Hepatocyte (in vitro differentiated cells): ENCODE measurements at regions not wholly inside any gene's neighbourhood (a gene's known extent, or its start where the extent isn't known, plus 50 kb on each side); places are given as distances from the start of the nearest gene placed in this dataset.

Experiments used
- DNase-seq: peaks from one replicate; pipeline ENCODE4 v3.0.0-alpha.2; 2016; ENCODE audit warnings: low spot score
- H2AFZ ChIP-seq: fragments of 200-600 bp; sonication (generic); 2 replicates; pipeline ENCODE4 v1.6.0; 2016; ENCODE audit warnings: antibody characterized with exemption, mild to moderate bottlenecking
- H3K27ac ChIP-seq: fragments of 200-600 bp; sonication (generic); 2 replicates; pipeline ENCODE4 v1.5.1; 2016; ENCODE audit warnings: mild to moderate bottlenecking
- H3K27me3 ChIP-seq: fragments of 200-600 bp; sonication (generic); 2 replicates; pipeline ENCODE4 v1.6.1; 2016
- H3K36me3 ChIP-seq: fragments of 200-600 bp; sonication (generic); replicated peaks from 2 replicates; pipeline ENCODE4 v1.5.1; 2016; ENCODE audit warnings: low read depth; ENCODE audit not compliant: insufficient read depth
- H3K4me1 ChIP-seq: fragments of 200-600 bp; sonication (generic); 2 replicates; pipeline ENCODE4 v1.5.1; 2016; ENCODE audit warnings: mild to moderate bottlenecking, moderate library complexity; ENCODE audit not compliant: insufficient read depth
- H3K4me2 ChIP-seq: fragments of 200-600 bp; sonication (generic); 2 replicates; pipeline ENCODE4 v1.6.0; 2016
- H3K4me3 ChIP-seq: fragments of 200-600 bp; sonication (generic); 2 replicates; pipeline ENCODE4 v1.5.1; 2016; ENCODE audit warnings: mild to moderate bottlenecking
- H3K79me2 ChIP-seq: fragments of 200-600 bp; sonication (generic); 2 replicates; pipeline ENCODE4 v1.6.0; 2017; ENCODE audit warnings: mild to moderate bottlenecking
- H3K9me2 ChIP-seq: fragments of 200-600 bp; sonication (generic); replicated peaks from 2 replicates; pipeline ENCODE4 v1.6.0; 2017; ENCODE audit warnings: mild to moderate bottlenecking; ENCODE audit not compliant: insufficient read depth
- H3K9me3 ChIP-seq: fragments of 200-600 bp; sonication (generic); 2 replicates; pipeline ENCODE4 v1.5.1; 2016; ENCODE audit warnings: low read depth, mild to moderate bottlenecking
- H4K20me1 ChIP-seq: fragments of 200-600 bp; sonication (generic); 2 replicates; pipeline ENCODE4 v1.6.0; 2016; ENCODE audit warnings: mild to moderate bottlenecking; ENCODE audit not compliant: insufficient read depth, poor library complexity, severe bottlenecking
- EZH2 ChIP-seq: fragments of 200-600 bp; sonication (generic); IDR thresholded peaks from 2 replicates; pipeline ENCODE4 v1.6.1; 2016; ENCODE audit warnings: antibody characterized with exemption, mild to moderate bottlenecking, borderline replicate concordance
- EZH2phosphoT487 ChIP-seq: fragments of 200-600 bp; sonication (generic); IDR thresholded peaks from one replicate; pipeline ENCODE4 v1.6.1; 2018; ENCODE audit warnings: antibody characterized with exemption, mild to moderate bottlenecking, low read depth, moderate library complexity; ENCODE audit not compliant: unreplicated experiment, severe bottlenecking
- WGBS: methylation state at CpG from one replicate; pipeline ENCODE4 v1.1.6; 2016; ENCODE audit warnings: low lambda C conversion rate; ENCODE audit errors: missing lambda C conversion rate; 5-methylcytosine and 5-hydroxymethylcytosine counted together
- TF ChIP-seq, protein P1 (sequence below): fragments of 200-600 bp; sonication (generic); IDR thresholded peaks from 2 replicates; pipeline ENCODE4 v1.5.1; 2016; ENCODE audit warnings: antibody characterized with exemption, mild to moderate bottlenecking; ENCODE audit not compliant: poor library complexity

DNA sequence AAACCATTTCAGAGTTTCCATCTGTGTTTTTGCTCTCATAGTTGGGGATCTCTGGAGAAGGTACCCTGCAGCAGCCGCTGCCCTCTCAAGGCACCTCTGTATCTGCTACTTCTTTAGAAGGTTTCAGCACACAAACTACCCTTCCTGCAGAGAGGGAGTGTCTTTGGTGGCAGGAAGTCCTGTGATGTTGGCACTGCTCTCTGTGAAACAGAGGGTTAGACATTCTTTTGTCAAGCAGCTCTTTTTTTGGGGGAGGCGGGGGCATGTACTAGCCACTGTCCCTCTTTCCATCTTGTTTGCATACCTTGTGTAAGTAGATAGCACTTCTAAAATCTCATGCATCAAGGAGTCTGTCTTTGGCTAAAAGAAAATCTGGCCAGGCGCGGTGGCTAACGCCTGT is 352.6 kb downstream of the BMP4 start:
- H3K4me2 ChIP-seq, result no peak overlapping the region
- 96% methylated on average over 4 of the region's 5 CpGs for WGBS
- H3K79me2 ChIP-seq, result no peaks in the 10 kb centered on the region
- H3K4me3 ChIP-seq, result no peak overlapping the region
- no peak overlapping the region for H3K27ac ChIP-seq
- H3K9me3 ChIP-seq, result no peaks in the 10 kb centered on the region
- H2AFZ ChIP-seq, result no peak overlapping the region
- TF ChIP-seq EZH2, result no peak
- no peak for TF ChIP-seq EZH2phosphoT487
- TF ChIP-seq, protein P1, sequence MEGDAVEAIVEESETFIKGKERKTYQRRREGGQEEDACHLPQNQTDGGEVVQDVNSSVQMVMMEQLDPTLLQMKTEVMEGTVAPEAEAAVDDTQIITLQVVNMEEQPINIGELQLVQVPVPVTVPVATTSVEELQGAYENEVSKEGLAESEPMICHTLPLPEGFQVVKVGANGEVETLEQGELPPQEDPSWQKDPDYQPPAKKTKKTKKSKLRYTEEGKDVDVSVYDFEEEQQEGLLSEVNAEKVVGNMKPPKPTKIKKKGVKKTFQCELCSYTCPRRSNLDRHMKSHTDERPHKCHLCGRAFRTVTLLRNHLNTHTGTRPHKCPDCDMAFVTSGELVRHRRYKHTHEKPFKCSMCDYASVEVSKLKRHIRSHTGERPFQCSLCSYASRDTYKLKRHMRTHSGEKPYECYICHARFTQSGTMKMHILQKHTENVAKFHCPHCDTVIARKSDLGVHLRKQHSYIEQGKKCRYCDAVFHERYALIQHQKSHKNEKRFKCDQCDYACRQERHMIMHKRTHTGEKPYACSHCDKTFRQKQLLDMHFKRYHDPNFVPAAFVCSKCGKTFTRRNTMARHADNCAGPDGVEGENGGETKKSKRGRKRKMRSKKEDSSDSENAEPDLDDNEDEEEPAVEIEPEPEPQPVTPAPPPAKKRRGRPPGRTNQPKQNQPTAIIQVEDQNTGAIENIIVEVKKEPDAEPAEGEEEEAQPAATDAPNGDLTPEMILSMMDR, result no peak
- H3K9me2 ChIP-seq, result no peaks in the 10 kb centered on the region
- no peaks in the 10 kb centered on the region for H3K36me3 ChIP-seq
- no peaks in the 10 kb centered on the region for H4K20me1 ChIP-seq
- H3K4me1 ChIP-seq, result no peaks in the 10 kb centered on the region
- no peaks in the 10 kb centered on the region for H3K27me3 ChIP-seq
- DNase-seq, result no peak

GRCh38 chr14:53601409-53601808 is 355.2 kb downstream of the BMP4 start:
- DNase-seq, result no peak
- Histone ChIP-seq H4K20me1 (no peaks in the 10 kb centered on the region), H3K36me3 (no peaks in the 10 kb centered on the region), H3K9me2 (no peaks in the 10 kb centered on the region), H3K27me3 (no peaks in the 10 kb centered on the region), H3K79me2 (no peaks in the 10 kb centered on the region), H3K4me1 (no peaks in the 10 kb centered on the region), H2AFZ (no peak overlapping the region), H3K4me2 (no peak overlapping the region), H3K4me3 (no peak overlapping the region), H3K27ac (no peak overlapping the region), H3K9me3 (no peaks in the 10 kb centered on the region)
- 84% methylated on average over 1 of the region's 1 CpG for WGBS
- TF ChIP-seq, protein P1, result no peak
- no peak for TF ChIP-seq EZH2phosphoT487
- TF ChIP-seq EZH2, result no peak

GRCh38 chr14:53599221-53599945 is 357.2 kb downstream of the BMP4 start:
- no peaks in the 10 kb centered on the region for H4K20me1 ChIP-seq
- no peaks in the 10 kb centered on the region for H3K79me2 ChIP-seq
- no peak for DNase-seq
- no peak overlapping the region for H3K27ac ChIP-seq
- H2AFZ ChIP-seq, result no peak overlapping the region
- no peaks in the 10 kb centered on the region for H3K36me3 ChIP-seq
- 72% methylated on average over 6 of the region's 6 CpGs for WGBS
- H3K4me3 ChIP-seq, result no peak overlapping the region
- no peaks in the 10 kb centered on the region for H3K4me1 ChIP-seq
- H3K27me3 ChIP-seq, result no peaks in the 10 kb centered on the region
- H3K4me2 ChIP-seq, result no peak overlapping the region
- no peaks in the 10 kb centered on the region for H3K9me3 ChIP-seq
- no peak for TF ChIP-seq EZH2phosphoT487
- no peak for TF ChIP-seq EZH2
- TF ChIP-seq, protein P1, result no peak
- no peaks in the 10 kb centered on the region for H3K9me2 ChIP-seq
